Esophagus muscularis mucosa (tissue), 4 donors: ENCODE measurements at regions not wholly inside any gene's neighbourhood (a gene's known extent, or its start where the extent isn't known, plus 50 kb on each side); places are given as distances from the start of the nearest gene placed in this dataset.

ENCODE experiments used
- DNase-seq: peaks from one replicate; pipeline ENCODE4 v3.0.0-alpha.2; 2017; ENCODE audit errors: extremely low spot score
- H3K27ac ChIP-seq, 4 donors: fragments of 200-600 bp; sonication (generic); replicated peaks in 1 of 4; 1 replicate in 3 of 4; 2 replicates in 1 of 4; pipeline ENCODE4 v1.5.1; 2016 to 2019; ENCODE audit warnings: mild to moderate bottlenecking in 1 of 4
- H3K27me3 ChIP-seq, 4 donors: fragments of 200-600 bp; sonication (generic); one replicate each; pipeline versions ENCODE4 v1.5.1 to v1.6.0; 2016 to 2019
- H3K36me3 ChIP-seq, 4 donors: fragments of 200-600 bp; sonication (generic); one replicate each; pipeline ENCODE4 v1.5.1; 2016 to 2019
- H3K4me1 ChIP-seq, 4 donors: fragments of 200-600 bp; sonication (generic); one replicate each; pipeline ENCODE4 v1.5.1; 2016 to 2019
- H3K4me3 ChIP-seq, 4 donors: fragments of 200-600 bp; sonication (generic); 1 replicate in 2 of 4; 2 replicates in 2 of 4; pipeline ENCODE4 v1.5.1; 2016 to 2019; ENCODE audit warnings: mild to moderate bottlenecking in 4 of 4, moderate library complexity in 1 of 4
- H3K9me3 ChIP-seq, 4 donors: fragments of 200-600 bp; sonication (generic); 1 replicate in 3 of 4; 2 replicates in 1 of 4; pipeline ENCODE4 v1.5.1; 2016 to 2019
- EP300 ChIP-seq: sonication (generic); formaldehyde crosslinking; IDR thresholded peaks from one replicate; pipeline ENCODE4 v1.6.1; 2017; ENCODE audit warnings: antibody characterized with exemption
- POLR2A ChIP-seq: fragments of 450-650 bp; IDR thresholded peaks from one replicate; pipeline ENCODE4 v1.6.1; 2017; ENCODE audit warnings: antibody characterized with exemption, moderate library complexity, mild to moderate bottlenecking, low read depth
- POLR2AphosphoS5 ChIP-seq, 2 donors: sonication (generic); formaldehyde crosslinking; IDR thresholded peaks; one replicate each; pipeline ENCODE4 v1.6.1; 2017; ENCODE audit warnings: antibody characterized with exemption in 2 of 2
- WGBS: methylation state at CpG from one replicate; pipeline ENCODE4 v1.1.5; 2018; 5-methylcytosine and 5-hydroxymethylcytosine counted together
- intact Hi-C: fragments of 100-400 bp; cut with DNase I; formaldehyde crosslinking; loops from one replicate; pipeline ENCODE4 v1.15.1; 2023
- TF ChIP-seq, protein P1 (sequence below), 3 experiments: fragments of 200-600 bp in 2 of 3; fragments of 450-650 bp in 1 of 3; sonication (generic) in 2 of 3; IDR thresholded peaks; one replicate each; pipeline ENCODE4 v1.5.1; 2017 to 2019; ENCODE audit warnings: antibody characterized with exemption in 3 of 3, mild to moderate bottlenecking in 2 of 3, moderate library complexity in 1 of 3

DNA sequence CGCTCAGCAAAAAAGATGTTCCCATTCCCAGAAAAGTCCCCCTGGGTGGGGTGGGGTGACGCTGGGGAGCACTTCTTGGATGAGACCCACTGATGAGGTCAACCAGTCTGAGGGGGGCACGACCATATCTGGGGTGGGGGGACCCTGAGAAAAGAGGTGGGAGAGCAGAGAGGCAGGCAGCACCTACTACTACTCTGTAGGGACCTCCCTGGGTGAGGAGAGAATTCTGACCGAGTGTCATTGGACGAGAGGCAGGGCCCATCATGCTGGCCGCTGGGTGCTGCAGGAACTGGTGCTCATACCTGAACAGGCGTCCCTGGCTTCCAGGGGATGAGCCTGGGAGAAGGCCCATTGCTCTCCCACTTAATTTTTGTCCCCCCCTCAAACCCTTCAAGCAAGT, 158.8 kb downstream of the KLF13 start:
- DNase-seq, result no peak
- WGBS, result 90% methylated on average over 7 of the region's 7 CpGs

DNA sequence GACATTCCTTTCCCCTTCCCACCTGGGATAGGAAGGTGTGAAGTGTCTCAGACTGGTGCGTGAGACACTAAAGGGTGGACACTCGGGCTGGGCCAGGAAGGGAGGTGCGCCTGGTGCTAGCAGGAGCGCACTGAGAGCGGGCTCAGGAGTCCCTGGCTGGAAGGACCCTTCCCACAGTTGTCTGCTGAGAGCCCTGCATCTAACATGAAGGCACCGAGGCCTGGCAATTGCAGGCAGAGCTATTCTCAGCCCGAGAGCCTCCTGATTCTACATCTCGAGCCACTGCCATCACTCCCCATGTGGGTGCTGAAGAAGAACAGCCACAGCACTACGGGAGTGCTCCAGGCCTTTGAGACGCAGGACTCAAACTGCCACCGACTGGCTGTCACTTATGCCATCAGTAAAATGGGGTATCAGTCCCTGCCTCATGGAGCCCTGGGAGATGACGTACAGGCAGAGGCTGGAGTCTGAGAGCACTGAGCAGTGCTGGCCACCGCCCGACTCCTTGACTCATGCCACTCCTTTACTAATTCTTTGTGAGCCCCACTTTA, 159.4 kb downstream of the KLF13 start:
- intact Hi-C loops, result loop anchor here (5.0 kb wide), 1 partner anchor 49 kb away; no protein-coding TSS in a partner anchor
- peaks cover 25 to 33% (median 28%) of the 10 kb centered on the region in 4 donors for H3K4me1 ChIP-seq
- peaks cover 0 to 5% (median 2%) of the 10 kb centered on the region in 4 donors for H3K36me3 ChIP-seq
- TF ChIP-seq POLR2A, result no peak
- TF ChIP-seq POLR2AphosphoS5 (IDR thresholded peaks at IDR 0.05), result no peak
- TF ChIP-seq, protein P1, sequence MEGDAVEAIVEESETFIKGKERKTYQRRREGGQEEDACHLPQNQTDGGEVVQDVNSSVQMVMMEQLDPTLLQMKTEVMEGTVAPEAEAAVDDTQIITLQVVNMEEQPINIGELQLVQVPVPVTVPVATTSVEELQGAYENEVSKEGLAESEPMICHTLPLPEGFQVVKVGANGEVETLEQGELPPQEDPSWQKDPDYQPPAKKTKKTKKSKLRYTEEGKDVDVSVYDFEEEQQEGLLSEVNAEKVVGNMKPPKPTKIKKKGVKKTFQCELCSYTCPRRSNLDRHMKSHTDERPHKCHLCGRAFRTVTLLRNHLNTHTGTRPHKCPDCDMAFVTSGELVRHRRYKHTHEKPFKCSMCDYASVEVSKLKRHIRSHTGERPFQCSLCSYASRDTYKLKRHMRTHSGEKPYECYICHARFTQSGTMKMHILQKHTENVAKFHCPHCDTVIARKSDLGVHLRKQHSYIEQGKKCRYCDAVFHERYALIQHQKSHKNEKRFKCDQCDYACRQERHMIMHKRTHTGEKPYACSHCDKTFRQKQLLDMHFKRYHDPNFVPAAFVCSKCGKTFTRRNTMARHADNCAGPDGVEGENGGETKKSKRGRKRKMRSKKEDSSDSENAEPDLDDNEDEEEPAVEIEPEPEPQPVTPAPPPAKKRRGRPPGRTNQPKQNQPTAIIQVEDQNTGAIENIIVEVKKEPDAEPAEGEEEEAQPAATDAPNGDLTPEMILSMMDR (IDR thresholded peaks at IDR 0.05), result no peak
- no peak for TF ChIP-seq EP300
- 93% methylated on average over 14 of the region's 14 CpGs for WGBS
- no peak overlapping the region for H3K4me3 ChIP-seq
- H3K27ac ChIP-seq, result no peak overlapping the region
- H3K9me3 ChIP-seq, result no peaks in the 10 kb centered on the region
- no peak for DNase-seq
- peaks cover 0 to 32% (median 10%) of the 10 kb centered on the region in 4 donors for H3K27me3 ChIP-seq

More for the DNA sequence above, 158.8 kb downstream of the KLF13 start:
- Histone ChIP-seq H3K36me3 (peaks cover 0 to 5% (median 2%) of the 10 kb centered on the region in 4 donors), H3K9me3 (no peaks in the 10 kb centered on the region), H3K4me3 (no peak overlapping the region), H3K4me1 (peaks cover 25 to 33% (median 28%) of the 10 kb centered on the region in 4 donors), H3K27me3 (peaks cover 0 to 32% (median 10%) of the 10 kb centered on the region in 4 donors), H3K27ac (no peak overlapping the region)
- intact Hi-C loops, result loop anchor here (5.0 kb wide), 1 partner anchor 48 kb away; no protein-coding TSS in a partner anchor
- TF ChIP-seq, protein P1 (IDR thresholded peaks at IDR 0.05), result no peak

DNA sequence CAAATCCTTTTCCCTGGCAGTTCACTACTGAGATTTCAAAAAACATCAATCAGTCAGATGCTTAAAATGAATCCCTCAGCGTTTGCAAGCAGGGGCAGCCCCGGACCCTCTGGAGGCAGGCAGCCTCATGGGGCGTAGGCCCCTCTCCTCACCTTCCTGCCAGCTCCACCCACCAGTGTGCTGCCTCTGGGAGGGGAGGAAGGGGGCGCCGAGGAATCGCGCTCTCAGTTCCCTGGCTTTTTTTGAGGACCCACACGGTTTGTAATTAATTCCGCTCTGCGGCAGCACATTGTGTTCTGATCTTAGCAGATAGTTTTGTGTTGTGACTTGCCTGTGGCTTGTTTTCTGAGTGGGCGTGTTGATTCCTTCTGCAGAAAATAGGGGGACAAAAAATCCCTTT, 159.9 kb downstream of the KLF13 start:
- Histone ChIP-seq H3K9me3 (no peaks in the 10 kb centered on the region), H3K27me3 (peaks cover 0 to 32% (median 10%) of the 10 kb centered on the region in 4 donors), H3K27ac (no peak overlapping the region), H3K4me3 (no peak overlapping the region), H3K4me1 (peaks cover 25 to 33% (median 28%) of the 10 kb centered on the region in 4 donors), H3K36me3 (peaks cover 0 to 5% (median 2%) of the 10 kb centered on the region in 4 donors)
- no peak for DNase-seq
- intact Hi-C loops, result loop anchor here (5.0 kb wide), 1 partner anchor 49 kb away; no protein-coding TSS in a partner anchor
- 71% methylated on average over 9 of the region's 11 CpGs for WGBS
- no peak for TF ChIP-seq POLR2AphosphoS5 (IDR thresholded peaks at IDR 0.05)
- TF ChIP-seq, protein P1 (IDR thresholded peaks at IDR 0.05), result no peak
- no peak for TF ChIP-seq POLR2A
- no peak for TF ChIP-seq EP300

DNA sequence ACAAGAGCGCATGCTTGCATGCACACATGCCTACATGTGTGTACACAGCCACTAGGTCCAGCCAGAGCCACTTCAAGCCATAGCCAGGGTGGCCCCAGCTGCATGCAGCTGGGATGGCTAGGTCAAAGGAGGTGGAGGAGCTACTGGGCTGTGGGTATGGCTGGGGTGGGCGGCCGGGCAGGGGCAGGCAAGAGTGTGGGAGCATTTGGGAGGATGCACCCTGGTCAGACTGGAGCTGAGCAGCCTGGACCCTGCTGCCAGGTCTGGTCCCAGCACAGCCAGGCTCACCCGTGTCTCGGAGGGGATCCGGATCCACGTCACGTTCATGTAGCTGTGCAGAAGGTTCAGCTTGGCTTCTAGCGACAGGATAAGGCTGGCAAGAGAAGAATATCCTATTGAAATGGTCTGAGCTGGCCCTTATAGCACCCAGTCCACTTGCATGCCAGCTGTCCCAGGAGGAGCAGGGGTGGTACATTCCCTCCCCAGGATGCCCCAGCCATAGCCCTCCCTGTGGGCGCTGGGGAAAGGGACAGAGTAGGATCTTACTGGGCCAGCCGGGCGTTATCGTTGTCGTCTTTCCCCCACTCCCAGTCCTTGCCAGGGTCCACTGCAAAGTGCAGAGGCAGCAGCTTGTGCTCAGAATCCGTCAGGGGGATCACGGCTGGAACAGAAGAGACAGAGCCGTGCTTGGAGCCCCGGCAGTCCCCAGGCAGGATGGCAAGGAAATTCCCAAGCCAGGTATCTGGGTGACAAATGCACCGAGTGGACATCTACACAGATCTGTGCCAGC, 160.5 kb downstream of the KLF13 start:
- WGBS, result 91% methylated on average over 17 of the region's 19 CpGs
- Histone ChIP-seq H3K4me3 (no peak overlapping the region), H3K36me3 (peaks cover 0 to 5% (median 2%) of the 10 kb centered on the region in 4 donors), H3K27ac (no peak overlapping the region), H3K27me3 (peaks cover 0 to 28% (median 8%) of the 10 kb centered on the region in 4 donors), H3K9me3 (no peaks in the 10 kb centered on the region), H3K4me1 (peaks cover 25 to 33% (median 28%) of the 10 kb centered on the region in 4 donors)
- no peak for TF ChIP-seq POLR2A
- TF ChIP-seq EP300, result no peak
- TF ChIP-seq POLR2AphosphoS5 (IDR thresholded peaks at IDR 0.05), result no peak
- TF ChIP-seq, protein P1 (IDR thresholded peaks at IDR 0.05), result no peak
- no peak for DNase-seq
- intact Hi-C loops, result loop anchor here (5.0 kb wide), 1 partner anchor 50 kb away; no protein-coding TSS in a partner anchor
